Large intestine (tissue), 3 donors: ENCODE measurements at regions not wholly inside any gene's neighbourhood (a gene's known extent, or its start where the extent isn't known, plus 50 kb on each side); places are given as distances from the start of the nearest gene placed in this dataset.

ENCODE experiments used
- DNase-seq, 2 donors: peaks; one replicate each; pipeline versions ENCODE4 v3.0.0 to v3.0.0-alpha.2; 2013
- H3K27ac ChIP-seq: one replicate; pipeline ENCODE4 v1.5.1; 2013; ENCODE audit warnings: low read length
- H3K27me3 ChIP-seq: 2 replicates; pipeline ENCODE4 v1.6.1; 2013; ENCODE audit warnings: low read length; ENCODE audit not compliant: control insufficient read depth, insufficient read depth
- H3K36me3 ChIP-seq: 2 replicates; pipeline ENCODE4 v1.6.1; 2013; ENCODE audit warnings: low read length; ENCODE audit not compliant: control insufficient read depth, insufficient read depth
- H3K4me1 ChIP-seq: one replicate; pipeline ENCODE4 v1.6.1; 2013; ENCODE audit warnings: low read length; ENCODE audit not compliant: control insufficient read depth, insufficient read depth
- H3K4me3 ChIP-seq: one replicate; pipeline ENCODE4 v1.5.1; 2013; ENCODE audit warnings: low read length
- H3K9me3 ChIP-seq: one replicate; pipeline ENCODE4 v1.6.1; 2013; ENCODE audit warnings: mild to moderate bottlenecking, low read depth, low read length, moderate library complexity; ENCODE audit not compliant: control insufficient read depth
- WGBS: methylation state at CpG from one replicate; pipeline ENCODE4 v1.1.5; 2013; ENCODE audit warnings: low lambda C conversion rate; ENCODE audit not compliant: insufficient coverage; 5-methylcytosine and 5-hydroxymethylcytosine counted together

- DNase-seq: peak in 1 of 2 donors; percentile 56
- no peaks in the 10 kb centered on the region for H3K36me3 ChIP-seq
- no CpG with 5 or more reads among the region's 7 CpGs for WGBS
Measured at GRCh38 chr6:150456466-150456865, 87.7 kb downstream of the IYD start.

GRCh38 chr6:150456902-150457643 lies 88.3 kb downstream of the IYD start:
- Histone ChIP-seq H3K27ac (no peak overlapping the region), H3K9me3 (no peaks in the 10 kb centered on the region), H3K27me3 (no peaks in the 10 kb centered on the region), H3K4me3 (no peak overlapping the region), H3K36me3 (no peaks in the 10 kb centered on the region), H3K4me1 (peaks cover 14% of the 10 kb centered on the region)
- DNase-seq: no peak
- 83% methylated on average over 1 of the region's 7 CpGs for WGBS

More at GRCh38 chr6:150456466-150456865, 87.7 kb downstream of the IYD start:
- H3K27ac ChIP-seq: no peak overlapping the region
- no peak overlapping the region for H3K4me3 ChIP-seq
- no peaks in the 10 kb centered on the region for H3K27me3 ChIP-seq
- no peaks in the 10 kb centered on the region for H3K9me3 ChIP-seq
- peaks cover 14% of the 10 kb centered on the region for H3K4me1 ChIP-seq

- DNase-seq: no peak
- Histone ChIP-seq H3K4me1 (peaks cover 14% of the 10 kb centered on the region), H3K36me3 (no peaks in the 10 kb centered on the region), H3K27me3 (no peaks in the 10 kb centered on the region), H3K9me3 (no peaks in the 10 kb centered on the region), H3K27ac (no peak overlapping the region), H3K4me3 (no peak overlapping the region)
- WGBS: 33% methylated on average over 1 of the region's 5 CpGs
Measured at GRCh38 chr6:150458579-150458978, 89.8 kb downstream of the IYD start.

GRCh38 chr6:150463852-150464251 lies 95.0 kb downstream of the IYD start:
- H3K4me1 ChIP-seq: no peaks in the 10 kb centered on the region
- no peak overlapping the region for H3K27ac ChIP-seq
- WGBS: no CpG with 5 or more reads among the region's 5 CpGs
- H3K36me3 ChIP-seq: no peaks in the 10 kb centered on the region
- no peaks in the 10 kb centered on the region for H3K27me3 ChIP-seq
- no peaks in the 10 kb centered on the region for H3K9me3 ChIP-seq
- no peak overlapping the region for H3K4me3 ChIP-seq
- no peak for DNase-seq

- Histone ChIP-seq H3K36me3 (no peaks in the 10 kb centered on the region), H3K9me3 (no peaks in the 10 kb centered on the region), H3K27ac (no peak overlapping the region), H3K4me1 (no peaks in the 10 kb centered on the region), H3K27me3 (no peaks in the 10 kb centered on the region), H3K4me3 (no peak overlapping the region)
- no peak for DNase-seq
- no CpG with 5 or more reads among the region's 2 CpGs for WGBS
Measured at GRCh38 chr6:150464966-150465365, 96.2 kb downstream of the IYD start.

- Histone ChIP-seq H3K27ac (no peak overlapping the region), H3K36me3 (no peaks in the 10 kb centered on the region), H3K9me3 (no peaks in the 10 kb centered on the region), H3K4me3 (no peak overlapping the region), H3K27me3 (no peaks in the 10 kb centered on the region), H3K4me1 (no peaks in the 10 kb centered on the region)
- no CpG with 5 or more reads among the region's 5 CpGs for WGBS
- DNase-seq: no peak
Measured at GRCh38 chr6:150465610-150466009, 96.8 kb downstream of the IYD start.

GRCh38 chr6:150466196-150466595 lies 97.4 kb downstream of the IYD start:
- H3K9me3 ChIP-seq: no peaks in the 10 kb centered on the region
- no peaks in the 10 kb centered on the region for H3K36me3 ChIP-seq
- H3K4me3 ChIP-seq: no peak overlapping the region
- WGBS: 70% methylated on average over 2 of the region's 5 CpGs
- no peak for DNase-seq
- no peaks in the 10 kb centered on the region for H3K27me3 ChIP-seq
- H3K4me1 ChIP-seq: no peaks in the 10 kb centered on the region
- no peak overlapping the region for H3K27ac ChIP-seq

GRCh38 chr6:150470131-150470530 lies 101.3 kb downstream of the IYD start:
- WGBS: no CpG with 5 or more reads among the region's 3 CpGs
- H3K27ac ChIP-seq: no peak overlapping the region
- no peaks in the 10 kb centered on the region for H3K4me1 ChIP-seq
- no peak overlapping the region for H3K4me3 ChIP-seq
- no peak for DNase-seq
- no peaks in the 10 kb centered on the region for H3K9me3 ChIP-seq
- no peaks in the 10 kb centered on the region for H3K27me3 ChIP-seq
- no peaks in the 10 kb centered on the region for H3K36me3 ChIP-seq

GRCh38 chr6:150470960-150471665 lies 102.3 kb downstream of the IYD start:
- no peak overlapping the region for H3K27ac ChIP-seq
- no peaks in the 10 kb centered on the region for H3K4me1 ChIP-seq
- WGBS: no CpG with 5 or more reads among the region's 6 CpGs
- no peak for DNase-seq
- no peaks in the 10 kb centered on the region for H3K27me3 ChIP-seq
- no peak overlapping the region for H3K4me3 ChIP-seq
- no peaks in the 10 kb centered on the region for H3K36me3 ChIP-seq
- no peaks in the 10 kb centered on the region for H3K9me3 ChIP-seq

GRCh38 chr6:150478656-150479545 lies 110.1 kb downstream of the IYD start:
- H3K4me1 ChIP-seq: no peaks in the 10 kb centered on the region
- H3K27me3 ChIP-seq: no peaks in the 10 kb centered on the region
- H3K9me3 ChIP-seq: no peaks in the 10 kb centered on the region
- 83% methylated on average over 2 of the region's 7 CpGs for WGBS
- H3K27ac ChIP-seq: peak overlapping the region; percentile 36
- H3K4me3 ChIP-seq: no peak overlapping the region
- DNase-seq: no peak
- no peaks in the 10 kb centered on the region for H3K36me3 ChIP-seq
